HG03442 (cell line): ENCODE measurements at regions not wholly inside any gene's neighbourhood (a gene's known extent, or its start where the extent isn't known, plus 50 kb on each side); places are given as distances from the start of the nearest gene placed in this dataset.

Experiments
- ATAC-seq: cut with Tn5 transposase; IDR thresholded peaks from one replicate; pipeline ENCODE4 v1.9.1; 2021; ENCODE audit warnings: mild to moderate bottlenecking, moderate library complexity; ENCODE audit not compliant: unreplicated experiment

GRCh38 chr2:235334179-235334578, 159.7 kb upstream of the AGAP1 start:
- ATAC-seq = no peak

- no peak for ATAC-seq
These were observed 150.6 kb upstream of the AGAP1 start for GRCh38 chr2:235343156-235343774.

- ATAC-seq = no peak
These were observed 150.0 kb upstream of the AGAP1 start for GRCh38 chr2:235343869-235344268.

GRCh38 chr2:235345745-235346144, 148.1 kb upstream of the AGAP1 start:
- no peak for ATAC-seq

GRCh38 chr2:235347691-235348090, 146.2 kb upstream of the AGAP1 start:
- no peak for ATAC-seq

GRCh38 chr2:235348329-235348728, 145.5 kb upstream of the AGAP1 start:
- no peak for ATAC-seq

- no peak for ATAC-seq
These were observed 143.6 kb upstream of the AGAP1 start for GRCh38 chr2:235350234-235350633.

- ATAC-seq = no peak
These were observed 141.3 kb upstream of the AGAP1 start for GRCh38 chr2:235352541-235352940.

GRCh38 chr2:235357881-235358280, 136.0 kb upstream of the AGAP1 start:
- ATAC-seq = no peak

- ATAC-seq = no peak
These were observed 134.8 kb upstream of the AGAP1 start for GRCh38 chr2:235358981-235359471.

GRCh38 chr2:235360446-235360845, 133.4 kb upstream of the AGAP1 start:
- no peak for ATAC-seq

- no peak for ATAC-seq
These were observed 128.1 kb upstream of the AGAP1 start for GRCh38 chr2:235365743-235366142.

- ATAC-seq = no peak
These were observed 127.5 kb upstream of the AGAP1 start for GRCh38 chr2:235366390-235366789.

GRCh38 chr2:235366807-235367206, 127.0 kb upstream of the AGAP1 start:
- ATAC-seq = no peak

GRCh38 chr2:235371018-235371417, 122.8 kb upstream of the AGAP1 start:
- ATAC-seq = no peak

- ATAC-seq = no peak
These were observed 120.7 kb upstream of the AGAP1 start for GRCh38 chr2:235373171-235373570.

- no peak for ATAC-seq
These were observed 116.7 kb upstream of the AGAP1 start for GRCh38 chr2:235377176-235377575.

GRCh38 chr2:235378246-235378645, 115.6 kb upstream of the AGAP1 start:
- ATAC-seq = no peak

GRCh38 chr2:235378944-235379343, 114.9 kb upstream of the AGAP1 start:
- ATAC-seq = no peak

- ATAC-seq = no peak
These were observed 112.5 kb upstream of the AGAP1 start for GRCh38 chr2:235381261-235381912.

GRCh38 chr2:235382179-235382578, 111.7 kb upstream of the AGAP1 start:
- no peak for ATAC-seq

GRCh38 chr2:235382601-235383000, 111.2 kb upstream of the AGAP1 start:
- ATAC-seq = no peak
